ENCODE measurements at regions not wholly inside any gene's neighbourhood (a gene's known extent, or its start where the extent isn't known, plus 50 kb on each side); places are given as distances from the start of the nearest gene placed in this dataset.

DNA sequence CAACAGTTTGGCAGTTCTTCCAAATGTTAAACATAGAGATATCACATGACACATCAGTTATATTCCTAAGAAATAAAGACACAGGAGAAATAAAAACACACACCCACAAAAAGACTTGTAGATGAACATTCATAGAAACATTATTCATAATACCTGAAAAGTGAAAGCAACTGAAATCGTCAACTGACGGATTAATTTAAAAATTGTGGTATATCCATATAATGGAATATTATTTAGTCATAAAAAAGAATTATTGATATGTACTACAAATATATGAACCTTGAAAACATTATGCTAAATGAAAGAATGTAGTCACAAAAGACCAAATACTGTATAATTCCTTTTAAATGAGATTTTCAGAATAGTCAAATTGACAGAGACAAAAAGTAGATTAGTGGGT lies 330.2 kb upstream of the CD180 start:
- ATAC-seq (ENCODE audit: low read depth), result no peak

DNA sequence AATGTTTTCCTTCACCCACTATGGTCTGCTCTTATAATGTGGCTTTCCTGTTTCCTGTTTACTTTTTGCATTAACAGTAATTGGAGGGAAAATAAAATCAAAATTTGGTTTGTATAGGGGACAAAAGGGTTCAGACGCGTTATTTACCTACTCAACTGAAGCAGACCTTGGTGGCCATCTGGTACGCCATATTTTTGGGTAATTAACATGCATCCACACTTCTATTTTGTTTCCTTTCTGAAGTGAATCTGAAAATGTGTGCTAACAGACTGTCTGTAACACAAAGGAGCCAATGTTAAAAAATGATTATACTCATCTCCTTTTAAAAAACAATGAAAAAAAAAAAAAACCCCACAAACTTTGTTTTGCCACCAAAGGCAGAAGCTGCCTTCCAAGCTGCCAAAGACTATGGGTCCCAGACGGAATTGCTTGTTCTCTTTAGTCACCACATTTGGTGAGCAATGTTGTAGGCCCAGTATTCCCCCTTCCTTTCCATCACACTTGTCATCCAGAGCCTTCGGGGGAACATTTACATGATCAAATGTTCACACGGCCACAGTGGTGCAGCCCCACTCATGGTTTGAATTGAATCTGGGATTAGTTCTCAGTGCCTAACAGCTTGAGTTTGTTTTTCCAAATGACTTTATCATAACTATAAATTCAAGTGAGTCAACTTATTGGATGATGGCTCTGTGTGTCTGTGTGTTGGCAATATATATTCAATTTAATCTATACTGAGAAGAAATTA lies 323.7 kb upstream of the CD180 start:
- DNase-seq (ENCODE audit: low spot score in 2 of 2) (no peak), ATAC-seq (ENCODE audit: low read depth) (no peak)
- H3K4me3 Mint-ChIP-seq, result no peak overlapping the region
- no peaks in the 10 kb centered on the region for H3K36me3 Mint-ChIP-seq
- H3K27ac Mint-ChIP-seq, result no peak overlapping the region
- no peaks in the 10 kb centered on the region for H3K4me1 Mint-ChIP-seq
- peaks cover 4% of the 10 kb centered on the region for H3K27me3 Mint-ChIP-seq
- H3K9me3 Mint-ChIP-seq, result peaks cover 3% of the 10 kb centered on the region

More for the DNA sequence above, 330.2 kb upstream of the CD180 start:
- Mint-ChIP-seq H3K27ac (no peak overlapping the region), H3K9me3 (peaks cover 6% of the 10 kb centered on the region), H3K36me3 (no peaks in the 10 kb centered on the region), H3K4me1 (peaks cover 10% of the 10 kb centered on the region), H3K27me3 (no peaks in the 10 kb centered on the region), H3K4me3 (no peak overlapping the region)
- no peak for DNase-seq (ENCODE audit: low spot score in 2 of 2)

DNA sequence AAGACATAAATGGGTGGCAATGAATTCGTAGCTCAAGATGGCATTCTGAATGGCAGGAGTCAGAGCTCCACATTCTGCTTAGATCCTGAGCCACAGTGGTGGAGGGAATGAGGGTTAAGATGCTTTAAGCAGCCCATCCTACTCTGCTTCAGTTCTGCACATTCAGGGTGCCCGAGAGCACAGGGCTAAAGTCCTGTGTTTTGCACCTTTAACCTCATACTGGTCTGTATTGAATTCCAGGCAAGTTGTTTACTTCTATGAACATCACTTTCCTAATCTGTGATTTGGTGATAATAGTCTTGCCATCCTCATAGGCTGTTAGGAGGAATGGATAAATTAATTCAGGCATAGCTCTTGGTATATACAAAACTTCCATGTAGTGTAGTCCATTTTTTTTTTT lies 321.6 kb upstream of the CD180 start:
- Mint-ChIP-seq H3K36me3 (no peaks in the 10 kb centered on the region), H3K4me3 (no peak overlapping the region), H3K4me1 (no peaks in the 10 kb centered on the region), H3K27ac (no peak overlapping the region), H3K9me3 (no peaks in the 10 kb centered on the region), H3K27me3 (peaks cover 7% of the 10 kb centered on the region)
- ATAC-seq (ENCODE audit: low read depth) (no peak), DNase-seq (ENCODE audit: low spot score in 2 of 2) (no peak)

DNA sequence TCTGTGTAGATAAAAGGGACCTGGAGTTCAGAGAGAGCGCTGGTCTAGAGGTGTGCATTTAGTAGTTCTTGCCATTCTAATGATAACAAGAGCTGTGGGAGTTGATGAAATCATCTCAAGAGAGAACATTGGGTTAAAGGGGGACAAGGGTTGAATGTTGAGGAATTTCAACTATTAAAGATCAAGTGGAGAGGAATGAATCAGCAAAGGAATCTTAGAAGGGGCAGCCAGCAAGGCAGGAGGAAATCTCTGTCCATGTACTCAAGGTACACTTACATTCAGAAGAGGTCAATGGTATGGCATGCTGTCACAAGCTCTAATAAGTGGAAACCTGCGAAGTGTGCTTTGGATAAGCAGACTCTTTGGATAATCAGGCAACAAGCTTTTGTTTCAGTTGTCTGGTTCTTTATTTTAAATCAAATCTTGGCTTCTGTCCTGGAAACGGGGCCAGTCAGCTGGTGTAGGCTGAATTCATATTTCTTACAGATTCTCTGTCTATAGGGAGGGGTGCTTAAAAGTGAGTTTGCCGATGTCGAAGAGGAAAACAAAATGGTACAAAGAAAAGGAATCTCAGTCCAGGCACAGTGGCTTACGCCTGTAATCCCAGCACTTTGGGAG lies 320.5 kb upstream of the CD180 start:
- ATAC-seq (ENCODE audit: low read depth), result no peak
- DNase-seq (ENCODE audit: low spot score in 2 of 2), result no peak
- Mint-ChIP-seq H3K27me3 (peaks cover 7% of the 10 kb centered on the region), H3K9me3 (no peaks in the 10 kb centered on the region), H3K4me1 (no peaks in the 10 kb centered on the region), H3K27ac (no peak overlapping the region), H3K4me3 (no peak overlapping the region), H3K36me3 (no peaks in the 10 kb centered on the region)

DNA sequence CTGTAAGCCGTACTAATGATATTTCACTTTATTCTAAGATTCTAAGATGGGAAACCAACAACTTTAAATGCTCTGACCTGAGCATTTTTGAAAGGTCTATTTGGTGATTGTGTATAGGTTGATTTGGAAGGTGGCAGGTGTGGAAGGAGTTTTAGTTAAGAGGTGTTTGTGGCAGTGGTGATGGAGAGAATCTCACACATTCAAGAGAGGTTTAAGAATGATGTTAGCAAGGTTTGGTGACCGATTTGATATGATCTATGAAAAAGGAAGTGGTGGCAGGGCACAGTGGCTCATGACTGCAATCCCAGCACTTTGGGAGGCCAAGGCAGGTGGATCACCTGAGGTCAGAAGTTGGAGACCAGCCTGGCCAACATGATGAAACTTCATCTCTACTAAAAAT lies 319.2 kb upstream of the CD180 start:
- Mint-ChIP-seq H3K4me3 (no peak overlapping the region), H3K36me3 (no peaks in the 10 kb centered on the region), H3K27ac (no peak overlapping the region)

DNA sequence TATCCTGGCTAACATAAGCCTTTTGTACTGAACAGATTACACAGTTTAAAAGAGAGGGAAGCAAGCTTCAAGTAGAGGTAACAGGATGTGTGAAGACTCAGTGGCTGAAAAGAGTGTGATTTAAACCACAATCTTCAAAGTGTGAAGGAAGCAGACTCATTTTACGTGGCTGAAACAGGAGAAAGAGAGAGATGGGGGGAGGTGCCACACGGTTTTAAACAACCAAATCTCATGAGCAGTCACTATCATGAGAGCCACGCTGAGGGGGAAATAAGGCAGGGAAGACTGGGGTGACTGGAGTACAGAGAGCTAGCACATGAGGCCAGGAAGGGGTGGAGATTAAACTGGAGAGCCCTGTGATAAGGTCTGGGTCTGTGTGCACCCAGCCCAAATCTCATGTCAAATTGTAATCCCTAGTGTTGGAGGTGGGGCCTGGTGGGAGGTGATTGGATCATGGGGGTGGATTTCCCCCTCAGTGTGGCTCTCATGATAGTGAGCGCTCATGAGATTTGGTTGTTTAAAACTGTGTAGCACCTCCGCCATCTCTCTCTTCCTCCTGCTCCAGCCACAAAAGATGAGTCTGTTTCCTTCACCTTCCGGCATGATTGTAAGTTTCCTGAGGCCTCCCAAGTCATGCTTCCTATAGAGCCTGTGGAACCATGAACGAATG lies 318.6 kb upstream of the CD180 start:
- H3K27ac Mint-ChIP-seq, result no peak overlapping the region
- no peak overlapping the region for H3K4me3 Mint-ChIP-seq

More for the DNA sequence above, 319.2 kb upstream of the CD180 start:
- ATAC-seq (ENCODE audit: low read depth) (no peak), DNase-seq (ENCODE audit: low spot score in 2 of 2) (no peak)
- Mint-ChIP-seq H3K27me3 (peaks cover 7% of the 10 kb centered on the region), H3K9me3 (no peaks in the 10 kb centered on the region), H3K4me1 (no peaks in the 10 kb centered on the region)

GRCh38 chr5:67512758-67513157 lies 316.2 kb upstream of the CD180 start:
- ATAC-seq (ENCODE audit: low read depth), result no peak
- Mint-ChIP-seq H3K9me3 (no peaks in the 10 kb centered on the region), H3K4me1 (no peaks in the 10 kb centered on the region), H3K27ac (no peak overlapping the region), H3K27me3 (peaks cover 7% of the 10 kb centered on the region), H3K4me3 (no peak overlapping the region), H3K36me3 (no peaks in the 10 kb centered on the region)
- DNase-seq (ENCODE audit: low spot score in 2 of 2), result no peak

More for the DNA sequence above, 318.6 kb upstream of the CD180 start:
- DNase-seq (ENCODE audit: low spot score in 2 of 2) (no peak), ATAC-seq (ENCODE audit: low read depth) (no peak)
- no peaks in the 10 kb centered on the region for H3K9me3 Mint-ChIP-seq
- H3K4me1 Mint-ChIP-seq, result no peaks in the 10 kb centered on the region
- no peaks in the 10 kb centered on the region for H3K36me3 Mint-ChIP-seq
- peaks cover 7% of the 10 kb centered on the region for H3K27me3 Mint-ChIP-seq

DNA sequence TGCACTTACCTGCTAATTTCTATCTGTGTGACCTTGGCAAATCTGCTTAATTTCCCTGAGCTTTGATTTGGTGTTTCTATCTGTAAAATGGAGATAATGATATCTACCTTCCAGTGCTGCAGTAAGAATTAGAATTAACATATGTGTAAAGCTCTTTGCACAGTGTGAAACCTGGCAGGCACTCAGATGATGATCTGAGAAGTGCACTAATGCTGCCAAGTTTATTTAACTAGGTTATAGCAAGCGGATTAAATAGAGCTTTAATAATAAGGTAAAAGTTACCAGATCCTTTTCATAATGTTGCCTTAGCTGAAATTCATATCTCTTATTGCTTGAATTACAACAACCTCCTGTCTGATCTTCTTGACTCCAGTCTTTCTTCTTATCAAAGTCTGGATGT lies 315.3 kb upstream of the CD180 start:
- H3K36me3 Mint-ChIP-seq, result no peaks in the 10 kb centered on the region
- ATAC-seq (ENCODE audit: low read depth) (no peak), DNase-seq (ENCODE audit: low spot score in 2 of 2) (no peak)
- H3K9me3 Mint-ChIP-seq, result no peaks in the 10 kb centered on the region
- peaks cover 7% of the 10 kb centered on the region for H3K27me3 Mint-ChIP-seq
- H3K4me1 Mint-ChIP-seq, result no peaks in the 10 kb centered on the region
- no peak overlapping the region for H3K27ac Mint-ChIP-seq
- H3K4me3 Mint-ChIP-seq, result no peak overlapping the region

- peaks cover 3% of the 10 kb centered on the region for H3K27me3 Mint-ChIP-seq
- no peaks in the 10 kb centered on the region for H3K4me1 Mint-ChIP-seq
- H3K9me3 Mint-ChIP-seq, result no peaks in the 10 kb centered on the region
- no peak for ATAC-seq (ENCODE audit: low read depth)
- DNase-seq (ENCODE audit: low spot score in 2 of 2), result no peak
- no peaks in the 10 kb centered on the region for H3K36me3 Mint-ChIP-seq
- H3K27ac Mint-ChIP-seq, result no peak overlapping the region
- no peak overlapping the region for H3K4me3 Mint-ChIP-seq
Measured at GRCh38 chr5:67510204-67510603, 313.6 kb upstream of the CD180 start.

DNA sequence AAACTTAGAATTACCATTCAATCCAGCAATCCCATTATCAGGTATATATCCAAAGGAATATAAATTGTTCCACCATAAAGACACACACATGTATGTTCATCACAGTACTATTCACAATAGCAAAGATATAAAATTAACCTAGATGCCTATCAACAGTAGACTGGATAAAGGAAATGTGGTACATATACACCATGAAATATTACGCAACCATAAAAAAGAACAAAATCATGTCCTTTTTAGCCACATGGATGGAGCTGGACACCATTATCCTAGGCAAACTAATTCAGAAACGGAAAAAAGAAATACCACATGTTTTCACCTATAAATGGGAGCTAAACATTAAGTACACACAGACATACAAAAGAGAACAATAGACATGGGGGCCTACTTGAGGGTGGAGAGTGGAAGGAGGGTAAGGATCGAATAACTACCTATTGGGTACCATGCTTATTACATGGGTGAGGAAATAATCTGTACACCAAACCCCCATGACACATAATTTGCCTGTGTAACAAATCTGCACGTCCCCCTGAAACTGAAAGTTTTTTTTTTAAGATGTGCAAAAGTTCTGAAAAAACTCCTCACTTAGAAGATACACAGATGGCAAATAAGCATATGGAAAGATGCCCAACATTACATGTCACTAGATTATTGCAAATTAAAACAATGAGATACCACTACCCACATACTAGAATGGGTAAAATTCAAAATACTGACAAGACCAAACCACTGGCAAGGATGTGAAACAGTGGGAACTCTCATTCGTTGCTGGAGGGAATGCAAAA lies 313.0 kb upstream of the CD180 start:
- Mint-ChIP-seq H3K27me3 (no peaks in the 10 kb centered on the region), H3K36me3 (no peaks in the 10 kb centered on the region), H3K4me3 (no peak overlapping the region), H3K4me1 (no peaks in the 10 kb centered on the region), H3K9me3 (no peaks in the 10 kb centered on the region), H3K27ac (no peak overlapping the region)
- DNase-seq (ENCODE audit: low spot score in 2 of 2) (no peak), ATAC-seq (ENCODE audit: low read depth) (no peak)

GRCh38 chr5:67506241-67506640 lies 309.6 kb upstream of the CD180 start:
- Mint-ChIP-seq H3K27ac (no peak overlapping the region), H3K36me3 (no peaks in the 10 kb centered on the region), H3K4me1 (no peaks in the 10 kb centered on the region), H3K4me3 (no peak overlapping the region), H3K27me3 (peaks cover 4% of the 10 kb centered on the region), H3K9me3 (no peaks in the 10 kb centered on the region)
- ATAC-seq (ENCODE audit: low read depth) (no peak), DNase-seq (ENCODE audit: low spot score in 2 of 2) (no peak)

GRCh38 chr5:67502951-67503350 lies 306.4 kb upstream of the CD180 start:
- Mint-ChIP-seq H3K9me3 (peaks cover 11% of the 10 kb centered on the region), H3K27ac (no peak overlapping the region), H3K4me3 (no peak overlapping the region), H3K36me3 (no peaks in the 10 kb centered on the region), H3K4me1 (no peaks in the 10 kb centered on the region), H3K27me3 (peaks cover 4% of the 10 kb centered on the region)
- ATAC-seq (ENCODE audit: low read depth) (no peak), DNase-seq (ENCODE audit: low spot score in 2 of 2) (no peak)

DNA sequence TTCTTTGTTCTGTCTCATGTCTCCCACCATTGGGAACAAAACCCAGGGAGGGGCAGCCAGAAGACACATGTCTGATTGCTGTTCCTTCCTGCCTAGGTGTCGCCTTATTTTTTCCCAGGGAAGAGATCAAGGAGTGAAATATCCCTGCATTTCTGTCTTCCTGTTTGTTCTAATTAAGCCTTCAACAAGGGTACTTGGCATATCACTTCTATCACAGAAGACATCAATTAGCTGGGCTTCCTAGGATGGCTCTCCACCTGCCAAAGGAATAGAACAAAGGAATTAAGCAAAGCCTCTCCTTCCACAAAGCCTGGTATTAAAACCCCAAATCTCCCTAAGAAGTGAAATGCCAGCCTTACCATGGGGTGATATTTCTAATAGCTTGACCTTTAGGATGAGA lies 299.5 kb upstream of the CD180 start:
- ATAC-seq (ENCODE audit: low read depth), result no peak
- Mint-ChIP-seq H3K9me3 (peaks cover 11% of the 10 kb centered on the region), H3K27ac (no peak overlapping the region)

DNA sequence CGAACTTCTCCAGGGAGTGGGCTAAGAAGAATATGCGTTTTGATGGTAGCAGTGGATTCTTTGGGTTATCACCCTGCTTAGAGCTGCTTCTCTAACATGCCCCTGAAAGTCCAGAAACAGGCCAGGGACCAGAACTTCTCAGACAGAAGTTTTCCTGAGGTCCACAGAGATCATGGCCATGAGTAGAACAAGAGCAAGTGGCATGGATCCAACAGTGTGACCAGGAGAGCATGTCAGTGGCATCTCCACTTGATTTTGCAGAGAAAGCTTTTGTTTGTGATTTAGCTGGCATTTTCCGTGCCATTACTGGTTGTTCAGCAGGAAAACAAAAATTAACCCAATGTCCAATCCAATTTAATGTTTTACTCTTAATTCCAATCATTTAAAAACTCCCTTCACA lies 298.5 kb upstream of the CD180 start:
- Mint-ChIP-seq H3K27me3 (no peaks in the 10 kb centered on the region), H3K36me3 (no peaks in the 10 kb centered on the region), H3K27ac (no peak overlapping the region), H3K4me1 (no peaks in the 10 kb centered on the region), H3K9me3 (peaks cover 9% of the 10 kb centered on the region), H3K4me3 (no peak overlapping the region)
- ATAC-seq (ENCODE audit: low read depth) (no peak), DNase-seq (ENCODE audit: low spot score in 2 of 2) (no peak)

More for the DNA sequence above, 299.5 kb upstream of the CD180 start:
- H3K4me1 Mint-ChIP-seq, result no peaks in the 10 kb centered on the region
- no peak for DNase-seq (ENCODE audit: low spot score in 2 of 2)
- H3K4me3 Mint-ChIP-seq, result no peak overlapping the region
- no peaks in the 10 kb centered on the region for H3K27me3 Mint-ChIP-seq
- H3K36me3 Mint-ChIP-seq, result no peaks in the 10 kb centered on the region
